Activated CD4-positive, alpha-beta T cell treated with anti-CD3 and anti-CD28 coated beads for 4 hours (primary cell): ENCODE measurements at regions not wholly inside any gene's neighbourhood (a gene's known extent, or its start where the extent isn't known, plus 50 kb on each side); places are given as distances from the start of the nearest gene placed in this dataset.

ENCODE experiments used
- DNase-seq, 2 donors: peaks; one replicate each; pipeline ENCODE4 v3.0.0-alpha.2; 2020

GRCh38 chr9:115373710-115374045 lies 255.7 kb upstream of the TNC start:
- DNase-seq: no peak

- no peak for DNase-seq
These were observed 256.8 kb upstream of the TNC start for GRCh38 chr9:115374724-115375268.

- DNase-seq: no peak
These were observed 260.3 kb upstream of the TNC start for GRCh38 chr9:115378241-115378640.

GRCh38 chr9:115378758-115379157 lies 260.8 kb upstream of the TNC start:
- no peak for DNase-seq

GRCh38 chr9:115379719-115380118 lies 261.8 kb upstream of the TNC start:
- no peak for DNase-seq

GRCh38 chr9:115382865-115383264 lies 264.9 kb upstream of the TNC start:
- no peak for DNase-seq

- DNase-seq: no peak
These were observed 267.6 kb upstream of the TNC start for GRCh38 chr9:115385383-115386122.

GRCh38 chr9:115386963-115387770 lies 269.2 kb upstream of the TNC start:
- DNase-seq: no peak

- no peak for DNase-seq
These were observed 273.3 kb upstream of the TNC start for GRCh38 chr9:115391168-115391825.

GRCh38 chr9:115393976-115394775 lies 276.2 kb upstream of the TNC start:
- DNase-seq: no peak

GRCh38 chr9:115395511-115396021 lies 277.6 kb upstream of the TNC start:
- no peak for DNase-seq

GRCh38 chr9:115396071-115396529 lies 278.1 kb upstream of the TNC start:
- DNase-seq: no peak

- no peak for DNase-seq
These were observed 279.8 kb upstream of the TNC start for GRCh38 chr9:115397591-115398312.

GRCh38 chr9:115398313-115398650 lies 280.3 kb upstream of the TNC start:
- no peak for DNase-seq

GRCh38 chr9:115398996-115399395 lies 281.0 kb upstream of the TNC start:
- no peak for DNase-seq

- DNase-seq: no peak
These were observed 282.8 kb upstream of the TNC start for GRCh38 chr9:115400796-115401195.

- DNase-seq: no peak
These were observed 283.9 kb upstream of the TNC start for GRCh38 chr9:115401756-115402327.

- DNase-seq: no peak
These were observed 285.8 kb upstream of the TNC start for GRCh38 chr9:115403753-115404152.

- DNase-seq: no peak
These were observed 286.4 kb upstream of the TNC start for GRCh38 chr9:115404311-115404710.

GRCh38 chr9:115411516-115411915 lies 293.6 kb upstream of the TNC start:
- DNase-seq: no peak

- DNase-seq: no peak
These were observed 294.1 kb upstream of the TNC start for GRCh38 chr9:115411993-115412452.
